ENCODE measurements at regions not wholly inside any gene's neighbourhood (a gene's known extent, or its start where the extent isn't known, plus 50 kb on each side); places are given as distances from the start of the nearest gene placed in this dataset.
"Not testable (repeated sequence)": the region's sequence is repeated elsewhere in the genome, so short reads cannot be mapped to it uniquely, and the experiment has no call there.

DNA sequence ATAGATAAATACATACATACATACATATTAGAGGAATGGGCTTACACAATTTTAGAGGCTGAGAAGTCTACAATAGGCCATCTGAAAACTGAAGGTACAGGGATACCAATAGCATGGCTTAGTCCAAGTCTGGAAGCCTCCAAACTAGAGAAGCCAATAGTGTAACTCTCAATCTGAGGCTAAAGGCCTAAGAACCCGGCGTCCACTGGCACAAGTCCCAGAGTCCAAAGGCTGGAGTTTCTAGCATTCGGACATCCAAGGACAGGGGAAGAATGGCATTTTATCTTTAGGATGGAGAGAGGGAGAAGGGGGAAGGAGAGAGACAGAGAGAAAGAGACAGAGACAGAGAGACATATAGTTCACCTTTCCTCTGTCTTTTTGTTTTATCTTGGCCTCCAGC is 63.7 kb upstream of the SYT4 start:
- Histone ChIP-seq H3K27ac (no peak overlapping the region), H3K4me1 (no peaks in the 10 kb centered on the region), H3K9me3 (ENCODE audit: control insufficient read depth, low read length) (no peaks in the 10 kb centered on the region), H3K9ac (no peak overlapping the region), H3K27me3 (ENCODE audit: control insufficient read depth, insufficient read depth, low read length) (no peaks in the 10 kb centered on the region), H3K79me2 (no peaks in the 10 kb centered on the region), H3K4me3 (ENCODE audit: low read depth, low read length) (no peak overlapping the region), H2AFZ (no peak overlapping the region), H3K4me2 (ENCODE audit: low read length) (no peak overlapping the region), H3K36me3 (ENCODE audit: control insufficient read depth, insufficient read depth, low read length) (no peaks in the 10 kb centered on the region)
- TF ChIP-seq, protein P1, sequence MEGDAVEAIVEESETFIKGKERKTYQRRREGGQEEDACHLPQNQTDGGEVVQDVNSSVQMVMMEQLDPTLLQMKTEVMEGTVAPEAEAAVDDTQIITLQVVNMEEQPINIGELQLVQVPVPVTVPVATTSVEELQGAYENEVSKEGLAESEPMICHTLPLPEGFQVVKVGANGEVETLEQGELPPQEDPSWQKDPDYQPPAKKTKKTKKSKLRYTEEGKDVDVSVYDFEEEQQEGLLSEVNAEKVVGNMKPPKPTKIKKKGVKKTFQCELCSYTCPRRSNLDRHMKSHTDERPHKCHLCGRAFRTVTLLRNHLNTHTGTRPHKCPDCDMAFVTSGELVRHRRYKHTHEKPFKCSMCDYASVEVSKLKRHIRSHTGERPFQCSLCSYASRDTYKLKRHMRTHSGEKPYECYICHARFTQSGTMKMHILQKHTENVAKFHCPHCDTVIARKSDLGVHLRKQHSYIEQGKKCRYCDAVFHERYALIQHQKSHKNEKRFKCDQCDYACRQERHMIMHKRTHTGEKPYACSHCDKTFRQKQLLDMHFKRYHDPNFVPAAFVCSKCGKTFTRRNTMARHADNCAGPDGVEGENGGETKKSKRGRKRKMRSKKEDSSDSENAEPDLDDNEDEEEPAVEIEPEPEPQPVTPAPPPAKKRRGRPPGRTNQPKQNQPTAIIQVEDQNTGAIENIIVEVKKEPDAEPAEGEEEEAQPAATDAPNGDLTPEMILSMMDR (IDR thresholded peaks at IDR 0.05), result no peak

DNA sequence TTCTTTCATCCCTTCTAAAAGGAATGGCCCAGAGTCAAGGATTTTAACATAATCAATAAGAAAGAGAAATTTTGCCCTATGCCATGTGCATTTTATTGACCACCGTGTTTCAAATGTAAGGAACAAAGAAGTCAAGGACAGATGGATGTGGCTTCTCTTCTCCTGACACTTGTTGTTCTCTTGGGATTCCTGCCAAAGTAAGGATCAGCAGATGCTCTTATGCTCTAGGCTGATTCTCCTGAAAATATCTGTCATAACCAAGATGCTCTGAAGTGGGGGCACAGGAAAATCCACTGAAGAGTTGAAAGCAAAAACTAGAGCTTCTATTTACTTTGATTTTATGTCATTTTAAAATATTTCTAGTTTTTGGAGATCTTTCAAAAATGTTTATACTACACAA is 72.9 kb upstream of the SYT4 start:
- H3K79me2 ChIP-seq, result no peaks in the 10 kb centered on the region
- no peak overlapping the region for H3K4me3 ChIP-seq (ENCODE audit: low read depth, low read length)
- H3K9me3 ChIP-seq (ENCODE audit: control insufficient read depth, low read length), result no peaks in the 10 kb centered on the region

DNA sequence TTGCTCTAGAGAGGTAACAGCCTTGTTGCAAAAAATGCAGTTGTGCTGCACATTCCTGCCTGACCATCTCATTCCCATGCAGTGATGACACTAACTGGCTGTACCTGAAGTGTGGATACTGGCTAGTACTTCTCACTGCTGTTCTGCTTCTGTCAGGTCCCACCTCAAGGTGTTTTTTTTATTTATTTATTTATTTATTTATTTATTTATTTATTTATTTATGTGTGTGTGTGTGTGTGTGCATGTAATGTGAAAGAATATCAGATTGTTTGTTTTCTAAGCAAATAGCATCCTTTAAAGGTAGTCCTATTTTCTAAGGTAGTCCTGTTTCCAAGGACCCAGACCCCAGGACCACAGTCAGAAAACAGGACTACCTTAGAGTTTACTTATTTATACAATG is 87.2 kb upstream of the SYT4 start:
- H3K4me2 ChIP-seq (ENCODE audit: low read length), result no peak overlapping the region
- no peaks in the 10 kb centered on the region for H3K9me3 ChIP-seq (ENCODE audit: control insufficient read depth, low read length)
- H3K36me3 ChIP-seq (ENCODE audit: control insufficient read depth, insufficient read depth, low read length), result no peaks in the 10 kb centered on the region
- no peak overlapping the region for H3K27ac ChIP-seq
- no peaks in the 10 kb centered on the region for H3K79me2 ChIP-seq
- H3K9ac ChIP-seq, result no peak overlapping the region
- TF ChIP-seq, protein P1 (IDR thresholded peaks at IDR 0.05), result no peak
- H3K4me3 ChIP-seq (ENCODE audit: low read depth, low read length), result no peak overlapping the region
- H3K27me3 ChIP-seq (ENCODE audit: control insufficient read depth, insufficient read depth, low read length), result no peaks in the 10 kb centered on the region
- H3K4me1 ChIP-seq, result no peaks in the 10 kb centered on the region
- no peak overlapping the region for H2AFZ ChIP-seq

More for the DNA sequence above, 72.9 kb upstream of the SYT4 start:
- Histone ChIP-seq H3K36me3 (ENCODE audit: control insufficient read depth, insufficient read depth, low read length) (no peaks in the 10 kb centered on the region), H2AFZ (no peak overlapping the region), H3K4me1 (no peaks in the 10 kb centered on the region), H3K27ac (no peak overlapping the region), H3K27me3 (ENCODE audit: control insufficient read depth, insufficient read depth, low read length) (no peaks in the 10 kb centered on the region), H3K9ac (no peak overlapping the region), H3K4me2 (ENCODE audit: low read length) (no peak overlapping the region)
- TF ChIP-seq, protein P1 (IDR thresholded peaks at IDR 0.05), result no peak

DNA sequence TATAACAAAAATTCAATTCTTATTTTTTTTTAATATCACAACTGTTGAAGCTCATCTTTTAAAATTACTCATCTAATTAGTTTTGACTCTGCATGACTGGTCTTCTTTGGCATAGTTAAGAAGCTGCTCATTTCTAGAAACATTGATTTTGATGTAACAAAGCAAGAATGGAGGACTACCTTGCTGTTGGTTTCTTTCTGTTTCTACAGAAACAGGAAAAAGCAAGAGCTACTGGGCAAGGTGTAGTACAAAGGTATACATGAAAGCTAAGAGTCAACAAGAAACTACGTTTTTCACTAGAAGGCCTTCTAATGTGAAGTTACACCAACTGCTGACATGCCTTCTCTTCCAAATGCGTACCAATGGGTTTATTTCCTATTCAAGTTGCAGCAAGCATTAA is 90.6 kb upstream of the SYT4 start:
- Histone ChIP-seq H2AFZ (no peak overlapping the region), H3K9ac (no peak overlapping the region), H3K79me2 (no peaks in the 10 kb centered on the region), H3K27me3 (ENCODE audit: control insufficient read depth, insufficient read depth, low read length) (no peaks in the 10 kb centered on the region), H3K4me2 (ENCODE audit: low read length) (no peak overlapping the region), H3K4me1 (no peaks in the 10 kb centered on the region), H3K36me3 (ENCODE audit: control insufficient read depth, insufficient read depth, low read length) (no peaks in the 10 kb centered on the region), H3K9me3 (ENCODE audit: control insufficient read depth, low read length) (no peaks in the 10 kb centered on the region), H3K27ac (no peak overlapping the region), H3K4me3 (ENCODE audit: low read depth, low read length) (no peak overlapping the region)
- TF ChIP-seq, protein P1 (IDR thresholded peaks at IDR 0.05), result no peak

DNA sequence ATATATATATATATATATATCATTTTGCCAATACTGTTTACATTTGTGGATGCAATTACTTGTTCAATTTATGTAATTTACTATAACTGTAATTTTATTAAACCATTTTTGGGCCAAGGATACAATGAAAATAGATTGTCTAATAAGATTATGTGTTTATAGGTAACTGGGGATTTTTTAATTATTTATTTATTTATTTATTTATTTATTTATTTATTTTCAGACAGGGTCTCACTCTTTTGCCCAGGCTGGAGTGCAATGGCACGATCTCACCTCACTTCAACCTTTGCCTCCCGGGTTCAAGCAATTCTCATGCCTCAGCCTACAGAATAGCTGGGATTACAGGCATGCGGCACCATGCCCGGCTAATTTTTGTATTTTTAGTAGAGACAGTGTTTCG is 92.0 kb upstream of the SYT4 start:
- not testable (repeated sequence) for H3K9me3 ChIP-seq (ENCODE audit: control insufficient read depth, low read length); H3K27me3 ChIP-seq (ENCODE audit: control insufficient read depth, insufficient read depth, low read length); H3K27ac ChIP-seq; H3K4me3 ChIP-seq (ENCODE audit: low read depth, low read length); H3K4me2 ChIP-seq (ENCODE audit: low read length); H3K4me1 ChIP-seq; H3K79me2 ChIP-seq; H3K36me3 ChIP-seq (ENCODE audit: control insufficient read depth, insufficient read depth, low read length); H2AFZ ChIP-seq; H3K9ac ChIP-seq
